GM18517 (cell line): ENCODE measurements at regions not wholly inside any gene's neighbourhood (a gene's known extent, or its start where the extent isn't known, plus 50 kb on each side); places are given as distances from the start of the nearest gene placed in this dataset.

Experiments used
- ATAC-seq: cut with Tn5 transposase; IDR thresholded peaks from one replicate; pipeline ENCODE4 v1.9.1; 2021; ENCODE audit warnings: mild to moderate bottlenecking, moderate library complexity; ENCODE audit not compliant: unreplicated experiment

DNA sequence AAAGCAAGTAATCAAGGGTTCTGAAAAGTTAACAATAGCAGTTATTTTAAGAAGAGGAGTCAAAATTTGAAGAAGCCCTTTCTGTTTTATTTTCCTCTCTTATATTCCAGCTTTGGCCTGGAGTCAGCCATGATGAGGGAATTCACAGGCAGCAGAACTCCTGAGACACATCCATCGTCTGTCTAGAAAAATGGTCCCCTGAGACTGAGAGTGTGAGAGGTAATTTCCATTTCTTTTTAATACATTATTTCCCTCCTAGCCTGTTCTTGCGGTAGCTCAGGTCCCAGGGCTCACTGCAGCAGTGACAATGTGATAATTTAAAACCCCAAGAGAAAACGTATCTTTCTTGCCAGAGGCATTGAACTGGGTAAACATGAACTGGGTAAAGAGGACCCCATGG is 296.0 kb downstream of the SMOC2 start:
- ATAC-seq: no peak

DNA sequence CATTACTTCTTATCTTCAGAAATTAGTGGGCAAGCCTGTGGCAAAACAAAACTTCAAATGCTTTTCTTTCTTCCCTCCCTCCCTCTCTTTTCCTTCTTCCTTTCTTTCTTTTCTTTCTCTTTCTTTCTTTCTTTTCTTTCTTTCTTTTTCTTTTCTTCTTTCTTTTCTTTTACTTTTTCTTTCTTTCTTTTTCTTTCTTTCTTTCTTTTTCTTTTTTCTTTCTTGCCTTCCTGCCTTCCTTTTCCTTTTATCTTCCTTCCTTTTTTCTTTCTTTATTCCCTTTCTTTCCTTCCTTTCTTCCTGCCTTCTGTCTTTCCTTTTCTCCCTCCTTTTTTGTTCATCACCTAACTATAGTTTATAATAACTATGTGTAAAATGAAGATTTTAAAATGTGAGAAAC is 295.1 kb downstream of the SMOC2 start:
- ATAC-seq: no peak

DNA sequence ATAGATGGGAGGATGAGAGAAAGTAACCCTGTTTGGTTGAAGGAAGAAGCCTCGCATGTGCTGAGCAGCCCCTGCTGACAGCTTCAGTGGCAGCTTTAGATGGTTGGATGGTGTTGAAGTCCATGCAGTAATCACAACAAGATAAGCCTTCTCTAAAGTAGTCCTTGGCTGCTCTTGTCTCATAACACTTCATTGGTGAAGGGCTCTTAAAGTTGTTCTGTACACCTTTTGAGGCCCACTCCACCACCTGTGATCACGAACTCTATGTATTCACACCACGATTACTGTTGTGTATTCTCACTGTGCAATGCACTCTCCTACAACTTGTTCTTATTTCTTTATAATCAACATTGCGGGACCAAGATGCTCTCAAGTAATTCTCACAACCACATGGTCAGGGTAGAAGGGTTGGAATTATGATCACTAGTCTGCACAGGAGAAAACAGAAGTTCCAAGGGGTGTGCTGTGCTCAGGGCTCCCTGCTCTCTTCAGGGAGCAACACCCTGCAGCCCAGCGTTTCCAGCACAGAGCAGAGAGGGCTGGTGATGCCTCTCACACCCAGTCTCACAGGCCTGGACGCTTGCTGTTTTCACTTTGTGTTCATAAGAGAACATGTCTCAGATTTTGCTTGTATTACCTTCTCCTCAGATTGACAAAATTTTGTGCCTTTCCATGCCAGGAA is 294.4 kb downstream of the SMOC2 start:
- no peak for ATAC-seq

DNA sequence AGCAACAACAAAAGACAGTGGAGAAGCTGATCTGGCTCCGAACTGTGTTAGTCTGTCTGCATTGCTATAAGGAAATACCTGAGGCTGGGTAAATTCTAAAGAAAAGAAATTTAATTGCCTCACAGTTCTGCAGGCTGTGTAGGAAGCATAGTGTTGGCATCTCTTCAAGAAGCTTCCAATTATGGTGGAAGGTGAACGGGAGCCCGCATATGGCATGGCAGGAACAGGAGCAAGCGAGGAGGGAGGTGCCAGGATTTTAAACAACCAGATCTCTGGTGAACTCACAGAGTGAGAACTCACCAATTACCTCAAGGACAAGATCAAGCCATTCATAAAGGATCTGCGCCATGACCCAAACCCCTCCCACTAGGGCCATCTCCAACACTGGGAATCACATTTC is 293.5 kb downstream of the SMOC2 start:
- no peak for ATAC-seq

DNA sequence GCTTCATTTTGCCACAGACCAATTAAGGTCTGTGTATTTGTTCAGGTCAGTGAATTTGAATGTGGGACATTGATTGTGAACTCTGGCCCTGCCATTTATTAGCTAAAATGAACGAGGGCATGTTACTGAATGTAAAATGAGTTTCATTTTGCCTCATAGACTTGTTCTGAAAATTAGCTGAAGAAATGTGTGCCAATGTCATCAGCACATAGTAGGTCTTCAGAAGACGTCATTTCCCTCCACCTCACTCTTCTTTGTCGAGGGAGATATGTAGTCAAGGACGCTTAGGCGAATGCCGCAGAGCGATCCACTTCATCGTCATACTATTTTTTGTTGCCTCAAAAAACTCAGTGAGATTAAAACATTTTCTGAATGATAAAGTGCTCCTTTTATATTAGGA is 291.7 kb downstream of the SMOC2 start:
- no peak for ATAC-seq

- no peak for ATAC-seq
Measured at GRCh38 chr6:168730931-168731716, 290.1 kb downstream of the SMOC2 start.

- ATAC-seq: no peak
Measured at GRCh38 chr6:168728056-168728455, 287.1 kb downstream of the SMOC2 start.

DNA sequence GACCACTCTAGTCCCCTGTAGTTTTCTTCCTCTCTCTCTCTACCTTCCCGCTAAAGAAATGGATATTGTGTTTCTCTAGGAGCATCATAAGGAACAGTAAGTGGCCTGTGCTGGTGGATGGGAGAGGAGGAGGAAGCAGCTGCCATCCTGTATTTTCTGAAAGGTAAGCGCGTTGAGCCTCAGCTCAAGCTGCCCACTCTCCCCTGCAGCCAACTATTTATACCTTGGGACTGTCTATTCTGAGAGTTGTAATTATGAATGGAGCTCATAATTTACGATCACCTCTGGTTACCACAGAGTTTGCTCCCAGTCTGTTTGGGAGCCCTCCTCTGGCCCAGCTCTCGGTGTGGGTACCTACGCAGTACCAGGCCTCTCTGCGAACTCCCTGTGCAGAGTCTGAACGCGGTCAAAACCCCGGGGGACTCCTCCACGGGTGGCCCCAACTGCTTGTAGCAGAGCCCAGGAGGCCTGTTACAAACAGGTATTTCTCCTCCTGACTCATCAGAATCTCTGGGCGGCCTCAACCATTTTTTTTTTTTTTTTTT is 285.4 kb downstream of the SMOC2 start:
- no peak for ATAC-seq

DNA sequence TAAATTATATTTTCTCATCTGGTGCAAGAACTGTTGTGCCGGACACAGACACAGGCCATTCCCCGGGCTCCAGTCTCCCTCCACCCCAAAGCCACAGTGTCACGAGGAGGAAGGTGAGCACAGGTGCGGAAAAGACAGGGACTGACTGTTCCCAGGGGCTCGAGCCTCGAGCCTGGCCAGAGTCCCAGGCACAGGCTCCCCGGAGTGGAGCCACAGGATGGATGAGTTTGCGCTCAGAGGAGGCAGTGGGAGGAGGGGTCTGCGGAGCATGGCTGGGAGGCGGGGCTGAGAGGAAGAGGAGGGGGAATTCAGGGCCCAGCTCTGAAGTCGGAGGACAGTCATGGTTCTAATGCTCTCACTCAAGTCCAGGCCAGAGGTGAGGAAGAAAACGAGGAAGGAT is 284.8 kb downstream of the SMOC2 start:
- no peak for ATAC-seq

GRCh38 chr6:168724669-168725570 is 283.9 kb downstream of the SMOC2 start:
- no peak for ATAC-seq

- ATAC-seq: no peak
Measured at GRCh38 chr6:168724033-168724432, 283.0 kb downstream of the SMOC2 start.

DNA sequence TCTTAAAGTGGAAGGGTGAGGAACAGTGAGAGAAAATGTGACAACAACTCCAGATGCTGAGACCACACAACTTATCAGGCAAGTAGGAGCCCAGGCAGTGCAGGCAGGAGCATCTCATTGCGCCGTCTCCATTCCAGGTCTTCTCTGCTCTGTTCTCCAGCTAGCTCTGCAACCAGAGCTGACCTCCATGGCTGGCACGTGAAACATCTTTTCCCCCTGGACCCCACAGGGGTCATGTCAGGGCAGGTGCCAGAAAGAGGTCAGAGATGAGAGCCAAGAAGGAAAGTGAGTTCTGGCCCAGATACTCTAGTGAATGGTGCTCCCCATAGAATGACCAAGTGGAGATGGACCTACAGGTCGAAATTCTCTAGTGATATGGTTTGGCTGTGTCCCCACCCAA is 281.4 kb downstream of the SMOC2 start:
- no peak for ATAC-seq

DNA sequence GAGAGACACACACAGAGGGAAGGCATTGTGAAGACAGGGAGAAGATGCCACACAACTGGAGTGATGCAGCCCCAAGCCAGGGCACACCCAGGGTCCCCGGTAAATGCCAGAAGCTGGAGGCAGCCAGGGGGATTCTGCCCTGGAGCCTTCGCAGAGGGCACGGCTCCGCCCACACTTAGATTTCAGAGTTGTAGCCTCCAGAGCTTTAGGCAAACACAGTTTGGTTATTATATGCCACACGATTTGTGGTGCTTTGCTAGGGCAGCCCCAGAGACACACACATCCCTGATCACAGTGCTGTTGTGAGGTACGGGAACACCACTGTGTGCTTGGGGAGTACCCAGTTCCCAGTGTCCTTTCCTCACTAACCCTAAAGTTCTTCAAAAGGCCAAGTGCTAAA is 280.6 kb downstream of the SMOC2 start:
- no peak for ATAC-seq

DNA sequence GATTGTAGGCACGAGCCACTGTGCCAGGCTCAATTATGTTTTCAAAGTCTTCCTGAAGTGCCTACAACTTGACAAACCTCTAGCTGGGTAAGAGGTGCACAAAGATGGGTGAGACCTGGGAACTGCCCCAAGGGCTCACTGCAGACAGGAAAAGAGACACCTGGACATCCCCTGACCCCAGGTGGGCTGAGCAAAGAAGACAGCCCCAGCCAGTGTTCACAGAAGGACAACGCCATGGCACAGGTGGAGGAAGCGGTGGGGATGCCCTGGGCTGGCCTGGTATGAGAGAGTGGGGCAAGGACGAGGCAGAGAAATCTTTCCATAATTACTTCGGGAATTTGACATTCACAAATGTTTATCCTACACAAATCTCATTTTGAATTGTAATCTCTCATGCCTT is 278.9 kb downstream of the SMOC2 start:
- ATAC-seq: no peak

DNA sequence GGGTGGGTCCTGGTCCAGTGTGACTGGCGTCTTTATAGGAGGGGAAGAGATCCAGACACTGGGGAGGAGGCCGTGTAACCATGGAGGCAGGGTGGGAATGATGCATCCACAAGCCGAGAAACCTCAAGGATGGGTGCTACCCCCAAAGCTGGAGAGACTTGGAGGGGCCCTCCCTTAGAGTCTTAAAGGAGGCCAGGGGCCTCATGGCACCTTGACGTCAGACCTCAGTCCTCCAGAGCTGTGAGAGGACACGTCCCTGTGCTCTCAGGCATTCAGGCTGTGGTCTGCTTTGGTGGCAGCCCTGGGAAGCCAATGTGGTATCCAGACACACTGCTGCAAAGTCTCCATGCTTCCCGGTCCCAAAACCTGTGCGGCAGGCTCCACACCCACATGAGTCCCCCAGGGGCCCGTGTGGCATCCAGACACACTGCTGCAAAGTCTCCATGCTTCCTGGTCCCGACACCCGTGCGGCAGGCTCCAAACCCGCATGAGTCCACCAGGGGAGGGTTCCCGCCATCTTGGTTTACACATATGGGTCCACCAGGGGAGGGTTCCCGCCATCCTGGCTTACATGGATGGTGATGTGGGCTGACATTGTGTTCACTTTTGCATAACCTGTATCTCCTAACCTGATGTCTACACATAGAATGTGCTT is 278.0 kb downstream of the SMOC2 start:
- no peak for ATAC-seq
